GM23338 (cell line): ENCODE measurements at regions not wholly inside any gene's neighbourhood (a gene's known extent, or its start where the extent isn't known, plus 50 kb on each side); places are given as distances from the start of the nearest gene placed in this dataset.

Source experiments
- CREB1 ChIP-seq: fragments of 250-450 bp; sonication (Bioruptor Pico); IDR thresholded peaks from 2 replicates; pipeline ENCODE4 v1.5.0; 2020; ENCODE audit warnings: low read depth, mild to moderate bottlenecking, moderate library complexity
- EZH2 ChIP-seq: fragments of 200-600 bp; sonication (generic); IDR thresholded peaks from one replicate; pipeline ENCODE4 v1.8.0; 2017; ENCODE audit warnings: antibody characterized with exemption, mild to moderate bottlenecking, low read depth; ENCODE audit not compliant: unreplicated experiment
- EZH2phosphoT487 ChIP-seq: fragments of 200-600 bp; sonication (generic); IDR thresholded peaks from one replicate; pipeline ENCODE4 v1.8.1; 2018; ENCODE audit warnings: antibody characterized with exemption; ENCODE audit not compliant: unreplicated experiment
- JUNB ChIP-seq: IDR thresholded peaks from one replicate; pipeline ENCODE4 v1.6.1; 2016; ENCODE audit warnings: antibody characterized with exemption; ENCODE audit not compliant: unreplicated experiment
- POLR2AphosphoS5 ChIP-seq: IDR thresholded peaks from 2 replicates; pipeline ENCODE4 v1.6.1; 2016; ENCODE audit warnings: antibody characterized with exemption, low read depth
- ZNF114 ChIP-seq: fragments of 250-450 bp; sonication (Bioruptor Pico); IDR thresholded peaks from 2 replicates; pipeline ENCODE4 v1.5.0; 2020; ENCODE audit warnings: mild to moderate bottlenecking, moderate library complexity
- ZNF331 ChIP-seq: fragments of 250-450 bp; sonication (Bioruptor Pico); IDR thresholded peaks from 2 replicates; pipeline ENCODE4 v1.5.0; 2020; ENCODE audit warnings: low read depth, mild to moderate bottlenecking, moderate library complexity
- TF ChIP-seq, protein P1 (sequence below), 2 experiments: fragments of 200-600 bp in 1 of 2; sonication (generic) in 1 of 2; conservative IDR thresholded peaks; 2 replicates each; pipeline versions ENCODE4 v1.5.1 to v1.6.1; 2016 to 2017; ENCODE audit warnings: antibody characterized with exemption in 2 of 2, low read depth in 2 of 2, mild to moderate bottlenecking in 2 of 2, moderate library complexity in 1 of 2
- TF ChIP-seq, protein P2 (sequence below): IDR thresholded peaks from one replicate; pipeline ENCODE4 v1.6.1; 2018; ENCODE audit warnings: antibody characterized with exemption; ENCODE audit not compliant: unreplicated experiment

DNA sequence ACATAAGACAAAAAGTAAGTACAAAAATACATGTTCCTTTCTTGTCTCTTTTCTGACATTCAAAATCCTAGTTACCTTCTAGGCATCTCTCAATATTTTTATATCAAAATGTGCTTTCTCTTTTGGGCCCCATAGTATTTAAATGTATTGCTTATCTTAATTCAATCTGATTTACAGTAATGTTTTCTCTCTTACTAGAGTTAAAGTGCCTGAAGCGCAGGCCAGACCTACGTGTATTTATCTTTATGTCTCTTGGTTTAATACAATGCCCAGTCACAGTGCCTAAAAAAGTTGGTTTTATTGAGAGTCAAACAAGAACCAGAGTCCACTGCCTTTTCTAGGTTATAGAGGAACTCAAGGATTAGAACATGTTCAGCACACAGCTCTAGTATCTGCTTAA lies 64.3 kb downstream of the FANCF start:
- TF ChIP-seq POLR2AphosphoS5 = no peak
- TF ChIP-seq, protein P1, sequence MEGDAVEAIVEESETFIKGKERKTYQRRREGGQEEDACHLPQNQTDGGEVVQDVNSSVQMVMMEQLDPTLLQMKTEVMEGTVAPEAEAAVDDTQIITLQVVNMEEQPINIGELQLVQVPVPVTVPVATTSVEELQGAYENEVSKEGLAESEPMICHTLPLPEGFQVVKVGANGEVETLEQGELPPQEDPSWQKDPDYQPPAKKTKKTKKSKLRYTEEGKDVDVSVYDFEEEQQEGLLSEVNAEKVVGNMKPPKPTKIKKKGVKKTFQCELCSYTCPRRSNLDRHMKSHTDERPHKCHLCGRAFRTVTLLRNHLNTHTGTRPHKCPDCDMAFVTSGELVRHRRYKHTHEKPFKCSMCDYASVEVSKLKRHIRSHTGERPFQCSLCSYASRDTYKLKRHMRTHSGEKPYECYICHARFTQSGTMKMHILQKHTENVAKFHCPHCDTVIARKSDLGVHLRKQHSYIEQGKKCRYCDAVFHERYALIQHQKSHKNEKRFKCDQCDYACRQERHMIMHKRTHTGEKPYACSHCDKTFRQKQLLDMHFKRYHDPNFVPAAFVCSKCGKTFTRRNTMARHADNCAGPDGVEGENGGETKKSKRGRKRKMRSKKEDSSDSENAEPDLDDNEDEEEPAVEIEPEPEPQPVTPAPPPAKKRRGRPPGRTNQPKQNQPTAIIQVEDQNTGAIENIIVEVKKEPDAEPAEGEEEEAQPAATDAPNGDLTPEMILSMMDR (conservative IDR thresholded peaks at IDR 0.05; ENCODE audit: low read depth in 2 of 2) = no peak
- TF ChIP-seq EZH2phosphoT487 = no peak
- no peak for TF ChIP-seq JUNB
- TF ChIP-seq EZH2 = no peak
- TF ChIP-seq, protein P2, sequence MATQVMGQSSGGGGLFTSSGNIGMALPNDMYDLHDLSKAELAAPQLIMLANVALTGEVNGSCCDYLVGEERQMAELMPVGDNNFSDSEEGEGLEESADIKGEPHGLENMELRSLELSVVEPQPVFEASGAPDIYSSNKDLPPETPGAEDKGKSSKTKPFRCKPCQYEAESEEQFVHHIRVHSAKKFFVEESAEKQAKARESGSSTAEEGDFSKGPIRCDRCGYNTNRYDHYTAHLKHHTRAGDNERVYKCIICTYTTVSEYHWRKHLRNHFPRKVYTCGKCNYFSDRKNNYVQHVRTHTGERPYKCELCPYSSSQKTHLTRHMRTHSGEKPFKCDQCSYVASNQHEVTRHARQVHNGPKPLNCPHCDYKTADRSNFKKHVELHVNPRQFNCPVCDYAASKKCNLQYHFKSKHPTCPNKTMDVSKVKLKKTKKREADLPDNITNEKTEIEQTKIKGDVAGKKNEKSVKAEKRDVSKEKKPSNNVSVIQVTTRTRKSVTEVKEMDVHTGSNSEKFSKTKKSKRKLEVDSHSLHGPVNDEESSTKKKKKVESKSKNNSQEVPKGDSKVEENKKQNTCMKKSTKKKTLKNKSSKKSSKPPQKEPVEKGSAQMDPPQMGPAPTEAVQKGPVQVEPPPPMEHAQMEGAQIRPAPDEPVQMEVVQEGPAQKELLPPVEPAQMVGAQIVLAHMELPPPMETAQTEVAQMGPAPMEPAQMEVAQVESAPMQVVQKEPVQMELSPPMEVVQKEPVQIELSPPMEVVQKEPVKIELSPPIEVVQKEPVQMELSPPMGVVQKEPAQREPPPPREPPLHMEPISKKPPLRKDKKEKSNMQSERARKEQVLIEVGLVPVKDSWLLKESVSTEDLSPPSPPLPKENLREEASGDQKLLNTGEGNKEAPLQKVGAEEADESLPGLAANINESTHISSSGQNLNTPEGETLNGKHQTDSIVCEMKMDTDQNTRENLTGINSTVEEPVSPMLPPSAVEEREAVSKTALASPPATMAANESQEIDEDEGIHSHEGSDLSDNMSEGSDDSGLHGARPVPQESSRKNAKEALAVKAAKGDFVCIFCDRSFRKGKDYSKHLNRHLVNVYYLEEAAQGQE = no peak
- no peak for TF ChIP-seq CREB1 (CRISPR knock-in tag)
- TF ChIP-seq ZNF331 = no peak
- TF ChIP-seq ZNF114 (CRISPR knock-in tag) = no peak
